AG04450 (cell line): ENCODE measurements at regions not wholly inside any gene's neighbourhood (a gene's known extent, or its start where the extent isn't known, plus 50 kb on each side); places are given as distances from the start of the nearest gene placed in this dataset.

ENCODE experiments used
- CTCF ChIA-PET: fragments of 300-600, 350-600 bp; formaldehyde crosslinking; extraction: SDS; loops from one replicate; lab custom pipeline; 2022; ENCODE audit warnings: antibody characterized with exemption, inconsistent platforms; lab: Charles Lee
- POLR2A ChIA-PET: fragments of 350-600 bp; formaldehyde crosslinking; extraction: SDS; loops from one replicate; lab custom pipeline; 2021; ENCODE audit warnings: antibody characterized with exemption, inconsistent platforms; lab: Yijun Ruan, JAX
- DNase-seq: peaks from one replicate; pipeline ENCODE4 v3.0.0-alpha.2; 2011; ENCODE audit warnings: low read depth, low spot score
- H3K27ac ChIP-seq: one replicate; pipeline ENCODE4 v1.5.1; 2012; ENCODE audit warnings: low read depth, low read length, control low read depth
- H3K27me3 ChIP-seq: one replicate; pipeline ENCODE4 v1.6.0; 2012; ENCODE audit warnings: low read length; ENCODE audit not compliant: control insufficient read depth, insufficient read depth
- H3K4me3 ChIP-seq: 2 replicates; pipeline ENCODE4 v1.5.1; 2011; ENCODE audit warnings: mild to moderate bottlenecking, low read depth, low read length, control low read depth
- H3K9me3 ChIP-seq: 2 replicates; pipeline ENCODE4 v1.5.1; 2012; ENCODE audit warnings: low read length; ENCODE audit not compliant: control insufficient read depth, insufficient read depth
- CTCF ChIP-seq: IDR thresholded peaks from 2 replicates; pipeline ENCODE4 v1.5.1; 2011; ENCODE audit warnings: low read depth, low read length, control low read depth, inconsistent platforms

DNA sequence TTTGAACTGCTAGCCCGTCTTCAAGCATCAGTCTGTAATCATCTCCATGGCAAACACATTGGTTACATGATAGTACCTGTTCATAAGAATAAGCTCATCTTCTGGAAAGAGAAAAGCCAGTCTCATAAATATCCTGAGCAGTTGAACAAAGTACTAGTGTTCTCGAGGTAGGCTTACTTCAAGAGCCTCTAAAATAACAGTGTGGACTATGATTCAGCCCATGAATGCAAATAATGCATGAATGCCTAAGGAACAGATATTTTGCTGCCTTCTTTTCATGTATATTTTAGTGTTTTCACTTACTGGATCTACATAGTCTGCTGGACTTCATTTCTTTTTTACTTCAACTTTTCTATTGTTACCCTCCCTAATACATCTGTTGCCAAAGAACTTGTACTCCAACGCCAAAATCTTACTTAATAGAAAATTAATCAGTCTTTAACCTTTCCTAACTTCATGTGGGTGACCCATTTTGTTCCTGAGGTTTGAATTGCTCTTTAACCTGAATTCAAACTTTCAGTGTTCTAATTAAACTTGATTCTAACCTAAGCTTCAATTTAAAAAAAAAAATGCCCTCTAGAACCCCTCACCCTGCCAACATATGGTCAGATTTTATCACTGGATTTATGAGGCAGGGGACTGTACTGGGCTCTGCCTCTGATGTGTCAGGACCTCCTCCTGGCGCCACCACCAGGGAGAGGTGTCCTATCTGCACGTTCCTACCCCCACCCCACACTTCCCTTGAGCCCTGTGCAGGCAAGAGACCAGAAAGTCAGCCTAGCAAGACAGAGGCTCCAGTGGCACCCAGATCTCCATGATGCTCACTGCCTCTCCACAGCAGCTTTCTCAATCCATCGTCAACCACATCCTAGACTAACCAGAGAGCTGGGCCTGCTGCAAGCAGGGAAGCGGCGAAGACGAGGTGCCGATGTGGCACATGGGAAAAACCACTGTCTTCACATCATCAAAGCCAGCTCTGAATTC is 264.7 kb upstream of the ID2 start:
- Histone ChIP-seq H3K9me3 (no peaks in the 10 kb centered on the region), H3K27me3 (no peaks in the 10 kb centered on the region), H3K4me3 (no peak overlapping the region), H3K27ac (no peak overlapping the region)
- ChIA-PET CTCF (interaction anchor here (0.6 to 0.9 kb wide), 2 partner anchors 79 to 118 kb away, joined by 3 to 10 read pairs; no protein-coding TSS in a partner anchor), POLR2A (no interaction called here)
- peak; percentile 13 for DNase-seq
- no peak for TF ChIP-seq CTCF

DNA sequence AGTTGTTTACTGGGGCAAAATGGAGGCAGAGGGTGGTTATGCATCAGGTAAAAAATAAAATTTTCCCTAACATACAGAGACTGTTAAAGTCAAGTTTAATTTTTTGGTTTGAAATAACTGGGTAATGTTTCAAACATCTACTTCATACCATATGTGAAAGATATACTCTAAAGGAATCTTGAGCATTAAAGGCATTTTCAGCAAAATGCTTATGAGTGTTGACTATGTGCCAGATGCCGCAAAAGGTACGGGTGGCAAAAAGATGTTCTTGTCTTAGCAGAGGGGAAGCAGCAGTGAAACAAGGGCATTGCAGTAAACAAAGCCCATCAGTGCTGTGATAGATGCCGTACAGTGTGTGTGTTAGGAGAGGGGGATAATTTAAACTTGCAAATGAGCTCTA is 263.1 kb upstream of the ID2 start:
- H3K27ac ChIP-seq: no peak overlapping the region
- H3K27me3 ChIP-seq: no peaks in the 10 kb centered on the region
- no peak overlapping the region for H3K4me3 ChIP-seq
- ChIA-PET CTCF (no interaction called here), POLR2A (interaction anchor here (1.0 kb wide), 1 partner anchor 263 kb away, joined by 4 read pairs; the partner anchor contains the start of gene ID2)
- peak; percentile 48 for DNase-seq
- TF ChIP-seq CTCF: no peak
- H3K9me3 ChIP-seq: no peaks in the 10 kb centered on the region

DNA sequence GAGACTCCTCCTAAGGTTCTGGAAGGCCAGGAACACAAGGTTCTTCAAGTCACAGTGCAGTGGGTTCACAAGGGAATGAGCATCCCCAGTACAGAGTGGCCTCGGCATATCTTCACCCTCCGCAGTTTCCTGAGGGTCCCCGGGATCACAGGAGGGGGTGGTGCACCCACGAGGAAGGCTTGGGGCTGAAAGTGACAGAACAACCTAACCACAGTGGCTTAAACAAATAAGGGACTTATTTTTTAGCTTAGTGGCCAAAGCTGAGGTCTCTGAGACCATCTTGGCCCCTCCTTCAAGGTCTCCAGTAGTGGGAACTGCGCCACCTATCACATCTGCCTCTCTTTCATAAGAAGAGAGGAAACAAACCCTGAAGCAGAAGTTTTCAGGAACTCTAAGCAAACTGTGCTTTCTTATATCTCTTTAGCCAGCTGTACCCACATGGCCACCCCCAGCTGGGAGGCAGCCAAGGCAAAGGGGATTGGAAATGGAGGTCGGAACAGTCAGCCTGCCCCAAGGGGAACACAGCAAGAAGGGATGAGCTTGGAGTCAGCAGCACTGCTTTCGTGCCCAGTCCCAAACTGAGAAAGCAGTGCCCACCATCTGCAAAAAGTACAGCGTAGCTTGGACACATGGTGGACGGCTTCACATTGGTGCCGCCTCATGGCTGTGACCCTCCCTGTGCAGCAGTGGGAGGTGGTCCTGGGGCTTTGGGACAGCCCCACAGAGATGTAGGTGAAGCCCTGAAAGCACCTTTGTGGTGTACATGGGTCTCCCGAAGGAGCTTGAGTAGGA is 260.0 kb upstream of the ID2 start:
- Histone ChIP-seq H3K27ac (no peak overlapping the region), H3K9me3 (no peaks in the 10 kb centered on the region; the same call in 1 of the 2 replicates), H3K27me3 (no peaks in the 10 kb centered on the region), H3K4me3 (no peak overlapping the region)
- ChIA-PET POLR2A (no interaction called here), CTCF (interaction anchor here (0.6 to 1.3 kb wide), 2 partner anchors 12 to 236 kb away, joined by 3 to 5 read pairs; no protein-coding TSS in a partner anchor)
- no peak for DNase-seq
- no peak for TF ChIP-seq CTCF

DNA sequence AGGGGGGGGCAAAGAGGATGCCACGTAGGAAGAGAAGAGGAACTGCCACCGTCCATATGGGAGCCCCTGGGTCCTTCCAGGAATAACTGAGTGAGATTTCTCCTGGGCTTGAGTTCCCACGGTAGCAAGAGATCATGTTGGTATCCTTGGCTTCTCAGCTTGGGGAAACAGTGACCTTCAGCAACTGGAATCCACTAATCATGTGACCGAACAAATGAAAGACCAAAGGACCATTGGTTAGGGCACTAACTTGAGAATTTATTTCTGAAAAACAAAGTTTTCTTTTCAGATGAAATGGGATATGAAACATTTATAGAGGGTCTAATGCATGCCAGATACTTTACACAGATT is 259.4 kb upstream of the ID2 start:
- POLR2A ChIA-PET: no interaction called here
- CTCF ChIA-PET: interaction anchor here (0.6 kb wide), 1 partner anchor 236 kb away, joined by 5 read pairs; no protein-coding TSS in a partner anchor
- H3K27me3 ChIP-seq: no peaks in the 10 kb centered on the region
- no peak for TF ChIP-seq CTCF
- DNase-seq: no peak
- H3K27ac ChIP-seq: no peak overlapping the region
- H3K9me3 ChIP-seq: no peaks in the 10 kb centered on the region; the same call in 1 of the 2 replicates
- H3K4me3 ChIP-seq: no peak overlapping the region
